H1 (cell line): ENCODE measurements at regions not wholly inside any gene's neighbourhood (a gene's known extent, or its start where the extent isn't known, plus 50 kb on each side); places are given as distances from the start of the nearest gene placed in this dataset.

Experiments
- CTCF ChIA-PET: fragments of 300-600 bp; sonication (Branson Sonifier 250); formaldehyde crosslinking; loops from one replicate; lab custom pipeline; 2021; ENCODE audit not compliant: partially characterized antibody; lab: Charles Lee
- POLR2A ChIA-PET: fragments of 300-600 bp; sonication (Branson Sonifier 250); formaldehyde crosslinking; loops from one replicate; lab custom pipeline; 2021; ENCODE audit warnings: inconsistent platforms; ENCODE audit not compliant: partially characterized antibody; lab: Charles Lee
- DNase-seq, 2 experiments: peaks; one replicate each; pipeline versions ENCODE4 v3.0.0 to v3.0.0-alpha.2; 2010 to 2022; ENCODE audit warnings: low spot score in 2 of 2, low read depth in 1 of 2, mixed read lengths in 1 of 2
- FAIRE-seq: peaks from 2 replicates; lab custom pipeline; 2011; peaks lifted over from hg19 to GRCh38; lab: Jason Lieb, UNC
- H2AFZ ChIP-seq: 2 replicates; pipeline ENCODE4 v1.8.1; 2012; ENCODE audit warnings: low read length, inconsistent platforms
- H2AK5ac ChIP-seq: 2 replicates; pipeline ENCODE4 v1.6.1; 2013; ENCODE audit warnings: low read depth, low read length
- H2BK120ac ChIP-seq: replicated peaks from 2 replicates; pipeline ENCODE3; 2013; ENCODE audit warnings: low read depth, low read length, inconsistent platforms
- H2BK12ac ChIP-seq: 2 replicates; pipeline ENCODE4 v1.6.1; 2013; ENCODE audit warnings: low read depth, low read length
- H2BK15ac ChIP-seq: 2 replicates; pipeline ENCODE4 v1.6.1; 2013; ENCODE audit warnings: low read length
- H2BK20ac ChIP-seq: 2 replicates; pipeline ENCODE4 v1.6.1; 2013; ENCODE audit warnings: low read length
- H2BK5ac ChIP-seq: 2 replicates; pipeline ENCODE4 v1.6.1; 2013; ENCODE audit warnings: low read depth, low read length
- H3K14ac ChIP-seq: 2 replicates; pipeline ENCODE4 v1.6.1; 2013; ENCODE audit warnings: inconsistent platforms; ENCODE audit not compliant: insufficient read length
- H3K18ac ChIP-seq: 2 replicates; pipeline ENCODE4 v1.6.1; 2013; ENCODE audit warnings: low read length; ENCODE audit errors: extremely low read depth
- H3K23ac ChIP-seq: 2 replicates; pipeline ENCODE4 v1.6.1; 2013; ENCODE audit warnings: inconsistent platforms; ENCODE audit not compliant: insufficient read length
- H3K23me2 ChIP-seq: 2 replicates; pipeline ENCODE4 v1.6.1; 2013; ENCODE audit warnings: low read depth, low read length
- H3K27ac ChIP-seq: 2 replicates; pipeline ENCODE4 v1.6.1; 2011; ENCODE audit warnings: low read depth, low read length, inconsistent platforms
- H3K27me3 ChIP-seq, 4 experiments: replicated peaks in 1 of 4; 1 replicate in 1 of 4; 2 replicates in 3 of 4; pipeline versions ENCODE4 v1.6.1 to v1.8.1; 2011 to 2013; ENCODE audit warnings: low read length in 3 of 4, mild to moderate bottlenecking in 3 of 4, inconsistent platforms in 2 of 4, mixed read lengths in 2 of 4, moderate library complexity in 1 of 4; ENCODE audit not compliant: control insufficient read depth in 3 of 4, insufficient read depth in 3 of 4; ENCODE audit errors: extremely low read depth in 1 of 4
- H3K36me3 ChIP-seq, 4 experiments: 2 replicates each; pipeline versions ENCODE4 v1.6.1 to v1.8.1; 2011 to 2013; ENCODE audit warnings: mild to moderate bottlenecking in 4 of 4, low read length in 3 of 4, moderate library complexity in 2 of 4, control low read depth in 1 of 4, inconsistent platforms in 1 of 4; ENCODE audit not compliant: insufficient read depth in 4 of 4, control insufficient read depth in 2 of 4
- H3K4ac ChIP-seq: replicated peaks from 2 replicates; pipeline ENCODE3; 2013; ENCODE audit warnings: low read length, low read depth, mixed read lengths, inconsistent platforms; ENCODE audit not compliant: insufficient read length
- H3K4me1 ChIP-seq, 4 experiments: replicated peaks in 1 of 4; 1 replicate in 1 of 4; 2 replicates in 3 of 4; pipeline versions ENCODE4 v1.6.1 to v1.8.1; 2011 to 2013; ENCODE audit warnings: low read length in 3 of 4, inconsistent platforms in 2 of 4, mixed read lengths in 1 of 4; ENCODE audit not compliant: insufficient read depth in 4 of 4, control insufficient read depth in 3 of 4
- H3K4me2 ChIP-seq, 2 experiments: 2 replicates each; pipeline versions ENCODE4 v1.6.1 to v1.8.1; 2011 to 2013; ENCODE audit warnings: low read depth in 2 of 2, low read length in 2 of 2, control low read depth in 1 of 2, inconsistent platforms in 1 of 2, mild to moderate bottlenecking in 1 of 2; ENCODE audit not compliant: insufficient read depth in 1 of 2
- H3K4me3 ChIP-seq, 4 experiments: fragments of 200-600, 300-600 bp in 1 of 4; sonication (generic), shearing (Covaris generic), sonication (Bioruptor Twin) in 1 of 4; 2 replicates each; pipeline versions ENCODE4 v1.5.1 to v1.8.1; 2011 to 2016; ENCODE audit warnings: low read length in 4 of 4, low read depth in 3 of 4, control low read depth in 2 of 4, inconsistent platforms in 2 of 4, mild to moderate bottlenecking in 2 of 4, mixed read lengths in 1 of 4, moderate library complexity in 1 of 4; ENCODE audit not compliant: insufficient read depth in 2 of 4; ENCODE audit errors: extremely low read depth in 1 of 4
- H3K56ac ChIP-seq: replicated peaks from 2 replicates; pipeline ENCODE3; 2013; ENCODE audit warnings: low read depth, mild to moderate bottlenecking, mixed read lengths, low read length, inconsistent platforms; ENCODE audit not compliant: insufficient read length
- H3K79me1 ChIP-seq: 2 replicates; pipeline ENCODE4 v1.6.1; 2013; ENCODE audit warnings: low read depth, low read length, control low read depth
- H3K79me2 ChIP-seq, 2 experiments: 2 replicates each; pipeline versions ENCODE4 v1.6.1 to v1.8.1; 2012 to 2013; ENCODE audit warnings: low read length in 2 of 2, mild to moderate bottlenecking in 2 of 2, inconsistent platforms in 1 of 2; ENCODE audit not compliant: insufficient read depth in 2 of 2, control insufficient read depth in 1 of 2
- H3K9ac ChIP-seq, 4 experiments: replicated peaks in 1 of 4; 1 replicate in 1 of 4; 2 replicates in 3 of 4; pipeline versions ENCODE4 v1.6.1 to v1.8.1; 2011 to 2013; ENCODE audit warnings: low read depth in 3 of 4, low read length in 3 of 4, control low read depth in 2 of 4, mild to moderate bottlenecking in 2 of 4, moderate library complexity in 2 of 4, inconsistent platforms in 1 of 4; ENCODE audit errors: extremely low read depth in 1 of 4
- H3K9me3 ChIP-seq, 2 experiments: 2 replicates each; pipeline versions ENCODE4 v1.6.1 to v1.8.1; 2012 to 2013; ENCODE audit warnings: mild to moderate bottlenecking in 2 of 2, moderate library complexity in 2 of 2, control low read depth in 1 of 2, inconsistent platforms in 1 of 2, low read depth in 1 of 2, low read length in 1 of 2, mixed read lengths in 1 of 2; ENCODE audit not compliant: insufficient read depth in 2 of 2
- H4K20me1 ChIP-seq, 2 experiments: replicated peaks in 1 of 2; 2 replicates each; pipeline versions ENCODE3 to v1.8.1; 2011 to 2013; ENCODE audit warnings: inconsistent platforms in 2 of 2, low read length in 2 of 2, mild to moderate bottlenecking in 1 of 2; ENCODE audit not compliant: insufficient read depth in 2 of 2, control insufficient read depth in 1 of 2
- H4K5ac ChIP-seq: 2 replicates; pipeline ENCODE4 v1.6.1; 2013; ENCODE audit warnings: low read length, low read depth, mixed read lengths, inconsistent platforms; ENCODE audit not compliant: insufficient read length
- H4K8ac ChIP-seq: 2 replicates; pipeline ENCODE4 v1.8.0; 2013; ENCODE audit warnings: mild to moderate bottlenecking, moderate library complexity, low read length, inconsistent platforms; ENCODE audit not compliant: insufficient read depth; ENCODE audit errors: extremely low read depth
- H4K91ac ChIP-seq: replicated peaks from 2 replicates; pipeline ENCODE3; 2013; ENCODE audit warnings: low read length, mixed read lengths, inconsistent platforms; ENCODE audit not compliant: insufficient read length
- BCL11A ChIP-seq, 2 experiments: IDR thresholded peaks; one replicate each; pipeline ENCODE4 v1.6.1; 2011; ENCODE audit warnings: low read depth in 2 of 2, low read length in 2 of 2, mild to moderate bottlenecking in 2 of 2
- CHD1 ChIP-seq: IDR thresholded peaks from 2 replicates; pipeline ENCODE4 v1.6.1; 2012; ENCODE audit warnings: low read depth, low read length, improper control_type of control experiment
- CREB1 ChIP-seq: IDR thresholded peaks from 2 replicates; pipeline ENCODE4 v1.6.1; 2012; ENCODE audit warnings: inconsistent platforms
- POLR2A ChIP-seq, 2 experiments: IDR thresholded peaks; 1 replicate in 1 of 2; 2 replicates in 1 of 2; pipeline ENCODE4 v1.6.1; 2011; ENCODE audit warnings: low read depth in 2 of 2, low read length in 2 of 2, mild to moderate bottlenecking in 2 of 2; ENCODE audit errors: control extremely low read depth in 1 of 2
- WGBS, 2 experiments: shearing (Covaris generic) in 1 of 2; methylation state at CpG; one replicate each; pipeline versions ENCODE4 v1.1.6 to v1.1.7; 2013 to 2015; ENCODE audit warnings: low lambda C conversion rate in 2 of 2, mixed read lengths in 2 of 2, inconsistent platforms in 1 of 2, low coverage in 1 of 2, missing lambda C conversion rate in 1 of 2; ENCODE audit not compliant: insufficient replicate concordance in 2 of 2, insufficient coverage in 1 of 2, insufficient read length in 1 of 2; ENCODE audit errors: extremely low coverage in 1 of 2, missing lambda C conversion rate in 1 of 2; 5-methylcytosine and 5-hydroxymethylcytosine counted together

DNA sequence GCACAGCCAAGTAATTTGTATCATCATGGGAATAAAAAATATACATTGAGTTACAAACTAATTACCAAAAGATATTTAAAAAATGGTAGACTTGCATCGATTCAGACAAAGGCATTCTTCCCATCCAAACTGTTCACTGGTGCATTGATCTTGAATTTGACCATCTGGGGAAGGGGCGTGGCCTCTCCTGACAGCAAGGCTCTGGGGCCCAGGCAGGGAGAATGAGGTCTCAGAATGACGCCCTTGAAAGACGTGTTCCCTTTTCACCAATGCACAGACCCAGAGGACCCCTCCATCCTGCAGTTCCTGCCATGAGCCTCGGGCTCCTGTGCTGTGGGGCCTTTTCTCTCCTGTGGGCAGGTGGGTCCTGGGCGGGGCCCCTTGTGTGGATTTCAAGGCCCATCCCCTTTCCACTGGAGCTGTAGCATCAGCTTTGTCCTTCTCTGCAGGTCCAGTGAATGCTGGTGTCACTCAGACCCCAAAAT is 91.1 kb upstream of the PRSS58 start:
- Histone ChIP-seq H4K20me1 (no peaks in the 10 kb centered on the region), H2BK20ac (no peak overlapping the region), H3K23me2 (no peaks in the 10 kb centered on the region), H2BK12ac (no peak overlapping the region), H3K4me3 (no peak overlapping the region), H3K56ac (no peak overlapping the region), H3K27me3 (no peaks in the 10 kb centered on the region), H3K23ac (no peak overlapping the region), H3K9ac (peak overlapping the region in 1 of 4 experiments; percentile 13; a peak in 1 of 7 replicates), H2BK120ac (no peak overlapping the region), H3K79me2 (no peaks in the 10 kb centered on the region), H2AFZ (no peak overlapping the region), H4K91ac (no peak overlapping the region), H2BK5ac (no peak overlapping the region), H3K4me1 (no peaks in the 10 kb centered on the region), H3K14ac (no peak overlapping the region), H3K36me3 (no peaks in the 10 kb centered on the region), H3K79me1 (no peaks in the 10 kb centered on the region), H4K8ac (no peak overlapping the region), H2AK5ac (no peak overlapping the region), H3K27ac (no peak overlapping the region), H3K4me2 (no peak overlapping the region), H3K18ac (no peak overlapping the region), H3K4ac (no peak overlapping the region), H2BK15ac (no peak overlapping the region), H4K5ac (no peak overlapping the region), H3K9me3 (no peaks in the 10 kb centered on the region)
- POLR2A ChIA-PET, result no interaction called here
- no peak for DNase-seq
- no peak for FAIRE-seq
- CTCF ChIA-PET, result interaction anchor here (0.9 to 21.2 kb wide), 6 partner anchors 10 to 132 kb away, joined by 3 to 199 read pairs (median 24); no protein-coding TSS in a partner anchor
- WGBS, 2 experiments, result 84% methylated on average over 6 of the region's 6 CpGs; no CpG with 5 or more reads in 1 of the 2 experiments
- no peak for TF ChIP-seq BCL11A (IDR thresholded peaks at IDR 0.05; ENCODE audit: low read depth in 2 of 2, low read length in 2 of 2)
- no peak for TF ChIP-seq POLR2A (IDR thresholded peaks at IDR 0.05; ENCODE audit: control extremely low read depth in 1 of 2, low read depth in 2 of 2, low read length in 2 of 2)
- TF ChIP-seq CHD1, result no peak
- no peak for TF ChIP-seq CREB1
